ENCODE measurements at regions not wholly inside any gene's neighbourhood (a gene's known extent, or its start where the extent isn't known, plus 50 kb on each side); places are given as distances from the start of the nearest gene placed in this dataset.

DNA sequence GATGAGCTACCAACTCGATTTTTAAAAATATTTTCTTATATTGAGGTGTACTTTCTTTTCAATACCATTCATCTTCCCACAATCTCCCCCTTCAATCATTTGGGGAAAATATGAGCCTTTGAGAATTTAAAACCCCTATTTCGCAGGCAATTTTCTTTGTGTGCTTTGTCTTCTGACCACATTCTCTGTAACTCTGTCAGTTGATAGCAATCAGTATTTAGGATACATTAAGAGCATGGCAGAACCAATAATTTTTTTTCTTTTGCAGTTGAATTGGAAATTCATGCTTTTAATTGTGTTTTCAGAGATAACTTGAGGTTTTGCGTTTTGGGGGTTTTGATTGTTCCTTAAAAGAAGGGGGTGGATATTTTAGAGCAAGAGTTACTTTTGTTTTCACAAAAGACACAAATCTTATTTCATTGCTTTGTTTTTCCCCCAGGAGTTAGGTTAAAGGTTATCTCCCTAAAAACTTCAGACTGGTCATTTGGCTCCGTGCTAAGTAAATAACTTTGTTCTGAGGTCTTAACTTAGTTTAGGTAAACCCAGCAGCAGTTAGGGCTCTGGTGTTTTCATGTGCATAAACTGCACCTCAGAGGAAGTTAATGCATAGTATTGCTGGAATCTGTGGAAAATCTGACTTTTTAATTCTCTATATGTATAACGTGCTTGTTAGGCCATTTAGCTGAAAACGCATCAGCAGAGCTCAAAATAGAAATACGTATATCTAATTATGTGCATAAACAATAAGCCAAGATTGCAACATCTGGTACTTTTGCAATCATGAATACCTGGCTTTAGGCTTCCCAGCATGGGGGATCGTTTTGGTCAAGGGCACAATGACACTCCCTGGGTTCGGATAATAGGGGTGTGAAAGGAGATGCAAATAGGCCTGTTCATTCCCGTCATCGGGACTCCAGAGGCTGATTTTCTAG is 676.4 kb upstream of the ANKRD30A start:
- H4K20me1 ChIP-seq (replicated peaks; ENCODE audit: control insufficient read depth, extremely low read depth, insufficient read depth, low read length), result no peaks in the 10 kb centered on the region
- no peak overlapping the region for H3K27ac ChIP-seq (ENCODE audit: insufficient read depth, low read depth, low read length)
- H3K9me1 ChIP-seq (replicated peaks; ENCODE audit: control insufficient read depth, extremely low read depth, insufficient read depth, low read length), result no peaks in the 10 kb centered on the region
- FAIRE-seq, result peak; percentile 72
- DNase-seq (ENCODE audit: low read depth, low spot score), result peak; percentile 73
- intact Hi-C loops (cut with micrococcal nuclease) (loop anchor here (5.0 kb wide), 1 partner anchor 807 kb away; the partner anchor contains the start of gene FZD8), dilution Hi-C loops (cut with MboI; ENCODE audit: extremely low pct_ligation_motif_present, low sequenced_read_pairs) (no loop called here)
- no TSS peak for BruUV-seq (replicated peaks)
- no peak overlapping the region for H3K9ac ChIP-seq (replicated peaks; ENCODE audit: extremely low read depth, insufficient read depth, low read length)
- no peak for TF ChIP-seq POLR2AphosphoS5 (IDR thresholded peaks at IDR 0.05; ENCODE audit: insufficient read depth, low read depth, low read length)
- no peak for TF ChIP-seq GATA2 (IDR thresholded peaks at IDR 0.05; ENCODE audit: insufficient read depth, insufficient read length, low read depth, low read length)
- no peak for TF ChIP-seq JUN (IDR thresholded peaks at IDR 0.05; ENCODE audit: borderline replicate concordance, insufficient read depth, insufficient read length, low read depth)
- CTCF ChIA-PET, result interaction anchor here (0.7 kb wide), 1 partner anchor 56 kb away, joined by 3 read pairs; no protein-coding TSS in a partner anchor
- H3K27me3 ChIP-seq (ENCODE audit: control insufficient read depth in 2 of 2, insufficient read depth in 2 of 2, low read length in 2 of 2), result no peaks in the 10 kb centered on the region
- peaks cover 11% of the 10 kb centered on the region for H3K4me1 ChIP-seq (ENCODE audit: control insufficient read depth, extremely low read depth, insufficient read depth, low read length)
- no peaks in the 10 kb centered on the region for H3K9me3 ChIP-seq (replicated peaks; ENCODE audit: control insufficient read depth, insufficient read depth, low read length)
- H3K79me2 ChIP-seq (ENCODE audit: control insufficient read depth, insufficient read depth, low read length), result no peaks in the 10 kb centered on the region
- POLR2A ChIA-PET, result no interaction called here
- peak overlapping the region; percentile 21 for H2AFZ ChIP-seq (ENCODE audit: low read depth, low read length)
- no peak overlapping the region for H3K4me3 ChIP-seq (replicated peaks in 1 of 3; ENCODE audit: insufficient read depth in 1 of 3, low read depth in 1 of 3, low read length in 3 of 3)
- no peaks in the 10 kb centered on the region for H3K36me3 ChIP-seq (ENCODE audit: control insufficient read depth in 2 of 2, extremely low read depth in 1 of 2, insufficient read depth in 2 of 2, low read length in 2 of 2)
- H3K4me2 ChIP-seq (ENCODE audit: insufficient read depth, low read length), result no peak overlapping the region

DNA sequence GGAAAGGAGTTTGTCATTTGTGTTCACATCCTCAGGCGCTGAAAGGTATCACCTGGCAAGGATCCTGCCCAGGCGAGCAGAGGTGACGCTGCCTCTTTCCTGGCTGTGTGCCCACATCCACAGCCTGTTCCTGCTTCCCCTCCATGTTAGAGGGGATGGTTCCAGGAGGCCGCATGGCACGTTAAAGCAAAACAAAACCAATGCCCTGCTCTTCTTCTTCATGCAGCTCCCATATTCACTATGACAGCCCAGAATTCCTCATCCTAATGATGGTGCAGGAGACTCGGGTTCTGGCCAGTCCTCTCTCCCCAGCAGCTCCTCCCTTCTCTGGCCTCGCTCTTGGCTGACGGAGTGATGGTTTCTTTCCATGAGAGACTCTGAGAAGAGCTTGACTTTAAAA is 678.5 kb upstream of the ANKRD30A start:
- H2AFZ ChIP-seq (ENCODE audit: low read depth, low read length), result peak overlapping the region; percentile 83
- no peak overlapping the region for H3K4me3 ChIP-seq (replicated peaks in 1 of 3; ENCODE audit: insufficient read depth in 1 of 3, low read depth in 1 of 3, low read length in 3 of 3)
- H3K4me1 ChIP-seq (ENCODE audit: control insufficient read depth, extremely low read depth, insufficient read depth, low read length), result peaks cover 12% of the 10 kb centered on the region
- no peaks in the 10 kb centered on the region for H3K9me3 ChIP-seq (replicated peaks; ENCODE audit: control insufficient read depth, insufficient read depth, low read length)
- TF ChIP-seq POLR2AphosphoS5 (IDR thresholded peaks at IDR 0.05; ENCODE audit: insufficient read depth, low read depth, low read length), result no peak
- TF ChIP-seq, protein P1, sequence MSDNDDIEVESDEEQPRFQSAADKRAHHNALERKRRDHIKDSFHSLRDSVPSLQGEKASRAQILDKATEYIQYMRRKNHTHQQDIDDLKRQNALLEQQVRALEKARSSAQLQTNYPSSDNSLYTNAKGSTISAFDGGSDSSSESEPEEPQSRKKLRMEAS (IDR thresholded peaks at IDR 0.05; ENCODE audit: insufficient read depth, insufficient read length), result no peak
- no peak for TF ChIP-seq JUN (IDR thresholded peaks at IDR 0.05; ENCODE audit: borderline replicate concordance, insufficient read depth, insufficient read length, low read depth)
- no peak for TF ChIP-seq GATA2 (IDR thresholded peaks at IDR 0.05; ENCODE audit: insufficient read depth, insufficient read length, low read depth, low read length)
- TF ChIP-seq, protein P2, sequence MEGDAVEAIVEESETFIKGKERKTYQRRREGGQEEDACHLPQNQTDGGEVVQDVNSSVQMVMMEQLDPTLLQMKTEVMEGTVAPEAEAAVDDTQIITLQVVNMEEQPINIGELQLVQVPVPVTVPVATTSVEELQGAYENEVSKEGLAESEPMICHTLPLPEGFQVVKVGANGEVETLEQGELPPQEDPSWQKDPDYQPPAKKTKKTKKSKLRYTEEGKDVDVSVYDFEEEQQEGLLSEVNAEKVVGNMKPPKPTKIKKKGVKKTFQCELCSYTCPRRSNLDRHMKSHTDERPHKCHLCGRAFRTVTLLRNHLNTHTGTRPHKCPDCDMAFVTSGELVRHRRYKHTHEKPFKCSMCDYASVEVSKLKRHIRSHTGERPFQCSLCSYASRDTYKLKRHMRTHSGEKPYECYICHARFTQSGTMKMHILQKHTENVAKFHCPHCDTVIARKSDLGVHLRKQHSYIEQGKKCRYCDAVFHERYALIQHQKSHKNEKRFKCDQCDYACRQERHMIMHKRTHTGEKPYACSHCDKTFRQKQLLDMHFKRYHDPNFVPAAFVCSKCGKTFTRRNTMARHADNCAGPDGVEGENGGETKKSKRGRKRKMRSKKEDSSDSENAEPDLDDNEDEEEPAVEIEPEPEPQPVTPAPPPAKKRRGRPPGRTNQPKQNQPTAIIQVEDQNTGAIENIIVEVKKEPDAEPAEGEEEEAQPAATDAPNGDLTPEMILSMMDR (IDR thresholded peaks at IDR 0.05; ENCODE audit: extremely low read depth in 1 of 2, insufficient read depth in 1 of 2, low read depth in 1 of 2, low read length in 2 of 2), result no peak
- no peak for TF ChIP-seq MYC (IDR thresholded peaks at IDR 0.05; ENCODE audit: low read depth, low read length)
- no peak for TF ChIP-seq POLR2A (IDR thresholded peaks at IDR 0.05; ENCODE audit: low read depth, low read length)
- no peak for TF ChIP-seq FOS (IDR thresholded peaks at IDR 0.05; ENCODE audit: borderline replicate concordance, insufficient read depth, low read length)
- TF ChIP-seq EZH2 (IDR thresholded peaks at IDR 0.05; ENCODE audit: borderline replicate concordance, low read depth, low read length, severe bottlenecking), result no peak
- no peaks in the 10 kb centered on the region for H4K20me1 ChIP-seq (replicated peaks; ENCODE audit: control insufficient read depth, extremely low read depth, insufficient read depth, low read length)
- CTCF ChIA-PET, result interaction anchor here (0.6 to 0.7 kb wide), 2 partner anchors 104 to 292 kb away, joined by 3 read pairs; no protein-coding TSS in a partner anchor
- no TSS peak for BruUV-seq (replicated peaks)
- no peaks in the 10 kb centered on the region for H3K9me1 ChIP-seq (replicated peaks; ENCODE audit: control insufficient read depth, extremely low read depth, insufficient read depth, low read length)
- DNase-seq (ENCODE audit: low read depth, low spot score), result peak; percentile 55
- intact Hi-C loops (cut with micrococcal nuclease), result loop anchor here (5.0 kb wide), 1 partner anchor 805 kb away; the partner anchor contains the start of gene FZD8
- no peak overlapping the region for H3K9ac ChIP-seq (replicated peaks; ENCODE audit: extremely low read depth, insufficient read depth, low read length)
- POLR2A ChIA-PET, result interaction anchor here (0.7 kb wide), 1 partner anchor 52 kb away, joined by 16 read pairs; no protein-coding TSS in a partner anchor
- H3K27me3 ChIP-seq (ENCODE audit: control insufficient read depth in 2 of 2, insufficient read depth in 2 of 2, low read length in 2 of 2), result no peaks in the 10 kb centered on the region
- peak; percentile 44 for FAIRE-seq
- H3K79me2 ChIP-seq (ENCODE audit: control insufficient read depth, insufficient read depth, low read length), result no peaks in the 10 kb centered on the region
- H3K27ac ChIP-seq (ENCODE audit: insufficient read depth, low read depth, low read length), result no peak overlapping the region
- dilution Hi-C loops (cut with MboI; ENCODE audit: extremely low pct_ligation_motif_present, low sequenced_read_pairs), result no loop called here
- no peaks in the 10 kb centered on the region for H3K36me3 ChIP-seq (ENCODE audit: control insufficient read depth in 2 of 2, extremely low read depth in 1 of 2, insufficient read depth in 2 of 2, low read length in 2 of 2)
- H3K4me2 ChIP-seq (ENCODE audit: insufficient read depth, low read length), result no peak overlapping the region

All from endothelial cell of umbilical vein (primary cell).